HepG2 (cell line): ENCODE measurements at regions not wholly inside any gene's neighbourhood (a gene's known extent, or its start where the extent isn't known, plus 50 kb on each side); places are given as distances from the start of the nearest gene placed in this dataset.

Experiments
- ATAC-seq: fragments of 200-7000 bp; cut with Tn5 transposase; 3 replicates; pipeline ENCODE4 v1.9.1; 2020; ENCODE audit warnings: mild to moderate bottlenecking, moderate library complexity
- BruUV-seq: library from RNA; stranded (reverse); fragments of 400-500 nt; replicated peaks from 2 replicates; lab custom pipeline; 2021; lab: Mats Ljungman, UMichigan
- CTCF ChIA-PET: fragments of 300-600 bp; formaldehyde crosslinking; extraction: SDS; loops from one replicate; lab custom pipeline; 2021; ENCODE audit warnings: low total read pairs, inconsistent platforms, low intra/inter-chr PET ratio; lab: Yijun Ruan, JAX
- POLR2A ChIA-PET: fragments of 350-600 bp; sonication (Branson Sonifier 250); formaldehyde crosslinking; loops from one replicate; lab custom pipeline; 2020; ENCODE audit warnings: antibody characterized with exemption, inconsistent platforms; lab: Yijun Ruan, JAX
- DNase-seq: peaks from one replicate; pipeline ENCODE4 v3.0.0-alpha.2; 2015; ENCODE audit warnings: low spot score
- FAIRE-seq: peaks from 3 replicates; lab custom pipeline; 2011; peaks lifted over from hg19 to GRCh38; lab: Jason Lieb, UNC
- H2AFZ ChIP-seq: one replicate; pipeline ENCODE4 v1.6.1; 2011; ENCODE audit warnings: low read length, inconsistent platforms
- H3K27ac ChIP-seq: fragments of 300-600 bp; 3 replicates; pipeline ENCODE4 v1.8.0; 2011; ENCODE audit warnings: mixed run types, mild to moderate bottlenecking, mixed read lengths, low read length, inconsistent platforms; ENCODE audit not compliant: insufficient read depth; ENCODE audit errors: extremely low read length
- H3K27me3 ChIP-seq, 2 experiments: fragments of 200-600 bp in 1 of 2; 2 replicates in 1 of 2; 3 replicates in 1 of 2; pipeline versions ENCODE4 v1.6.0 to v1.8.0; 2011; ENCODE audit warnings: low read length in 2 of 2, mild to moderate bottlenecking in 2 of 2, moderate library complexity in 2 of 2, inconsistent platforms in 1 of 2; ENCODE audit not compliant: insufficient read depth in 2 of 2, control insufficient read depth in 1 of 2
- H3K36me3 ChIP-seq, 2 experiments: fragments of 200-600 bp in 1 of 2; replicated peaks in 1 of 2; 2 replicates in 1 of 2; 3 replicates in 1 of 2; pipeline versions ENCODE4 v1.5.1 to v1.8.0; 2011; ENCODE audit warnings: low read length in 2 of 2, inconsistent platforms in 1 of 2; ENCODE audit not compliant: insufficient read depth in 2 of 2, control insufficient read depth in 1 of 2
- H3K4me1 ChIP-seq: 2 replicates; pipeline ENCODE4 v1.5.1; 2012; ENCODE audit warnings: low read length, inconsistent platforms; ENCODE audit not compliant: insufficient read depth
- H3K4me2 ChIP-seq: 2 replicates; pipeline ENCODE4 v1.6.0; 2011; ENCODE audit warnings: low read depth, low read length, inconsistent platforms
- H3K4me3 ChIP-seq, 3 experiments: fragments of 200-600 bp in 1 of 3; sonication (generic), shearing (Covaris generic) in 1 of 3; replicated peaks in 1 of 3; 2 replicates each; pipeline ENCODE4 v1.5.1; 2011 to 2016; ENCODE audit warnings: low read length in 3 of 3, inconsistent platforms in 2 of 3, low read depth in 2 of 3, mild to moderate bottlenecking in 2 of 3, control low read depth in 1 of 3, mixed read lengths in 1 of 3; ENCODE audit not compliant: insufficient read depth in 1 of 3
- H3K79me2 ChIP-seq: one replicate; pipeline ENCODE4 v1.6.1; 2011; ENCODE audit warnings: low read length, inconsistent platforms; ENCODE audit not compliant: insufficient read depth
- H3K9ac ChIP-seq: 2 replicates; pipeline ENCODE4 v1.6.0; 2011; ENCODE audit warnings: mild to moderate bottlenecking, low read depth, low read length, inconsistent platforms; ENCODE audit not compliant: insufficient read depth
- H3K9me3 ChIP-seq: 2 replicates; pipeline ENCODE4 v1.5.1; 2012; ENCODE audit warnings: mild to moderate bottlenecking, low read length
- H4K20me1 ChIP-seq: 2 replicates; pipeline ENCODE4 v1.6.0; 2011; ENCODE audit warnings: inconsistent platforms, mild to moderate bottlenecking, low read length, moderate library complexity; ENCODE audit not compliant: insufficient read depth
- DMAP1 ChIP-seq: IDR thresholded peaks from 2 replicates; pipeline ENCODE4 v1.6.1; 2016
- MEF2D ChIP-seq: sonication (generic); formaldehyde crosslinking; IDR thresholded peaks from 2 replicates; pipeline ENCODE4 v1.5.1; 2020; ENCODE audit warnings: mild to moderate bottlenecking, missing genetic modification reagents
- NCOA1 ChIP-seq: sonication (generic); formaldehyde crosslinking; IDR thresholded peaks from 2 replicates; pipeline ENCODE4 v1.9.0; 2021; ENCODE audit warnings: missing genetic modification reagents
- NFIB ChIP-seq: sonication (generic); formaldehyde crosslinking; IDR thresholded peaks from 2 replicates; pipeline ENCODE4 v1.9.0; 2021; ENCODE audit warnings: missing genetic modification reagents, mild to moderate bottlenecking, borderline replicate concordance
- SKI ChIP-seq: fragments of 450-650 bp; IDR thresholded peaks from one replicate; pipeline ENCODE4 v1.6.1; 2018; ENCODE audit warnings: mild to moderate bottlenecking; ENCODE audit not compliant: partially characterized antibody
- ZHX2 ChIP-seq, 2 experiments: sonication (generic) in 1 of 2; formaldehyde crosslinking in 1 of 2; IDR thresholded peaks; 2 replicates each; pipeline versions ENCODE4 v1.6.1 to v1.9.0; 2014 to 2022; ENCODE audit warnings: antibody characterized with exemption in 1 of 2, borderline replicate concordance in 1 of 2, inconsistent platforms in 1 of 2, low read depth in 1 of 2, missing genetic modification reagents in 1 of 2
- ZNF615 ChIP-seq: sonication (generic); formaldehyde crosslinking; IDR thresholded peaks from 2 replicates; pipeline ENCODE4 v1.5.0; 2020; ENCODE audit warnings: mild to moderate bottlenecking, missing genetic modification reagents, borderline replicate concordance
- WGBS: methylation state at CpG from one replicate; pipeline ENCODE4 v1.1.6; 2017; ENCODE audit warnings: low lambda C conversion rate; 5-methylcytosine and 5-hydroxymethylcytosine counted together
- in situ Hi-C: cut with HindIII; loops from 2 replicates; pipeline ENCODE4 v1.10.0; 2017; ENCODE audit warnings: low pct_unique_long_range_greater_than_20kb; ENCODE audit not compliant: extremely low pct_ligation_motif_present
- intact Hi-C: fragments of 100-400 bp; cut with micrococcal nuclease; formaldehyde crosslinking; loops from one replicate; pipeline ENCODE4 v1.10.0; 2022; ENCODE audit not compliant: unreplicated experiment

GRCh38 chr5:87945286-87945650, 323.4 kb downstream of the TMEM161B start:
- Histone ChIP-seq H3K9me3 (no peaks in the 10 kb centered on the region), H3K27ac (no peak overlapping the region), H3K36me3 (no peaks in the 10 kb centered on the region), H3K9ac (no peak overlapping the region), H3K79me2 (no peaks in the 10 kb centered on the region), H3K4me3 (no peak overlapping the region), H3K4me2 (no peak overlapping the region), H2AFZ (no peak overlapping the region), H3K4me1 (no peaks in the 10 kb centered on the region), H4K20me1 (no peaks in the 10 kb centered on the region), H3K27me3 (no peaks in the 10 kb centered on the region)
- POLR2A ChIA-PET: no interaction called here
- DNase-seq (no peak), ATAC-seq (no peak), FAIRE-seq (no peak)
- 9% methylated on average over 2 of the region's 2 CpGs for WGBS
- intact Hi-C loops (no loop called here), in situ Hi-C loops (no loop called here)
- no TSS peak for BruUV-seq
- CTCF ChIA-PET: no interaction called here
- TF ChIP-seq MEF2D (CRISPR knock-in tag) (no peak), ZHX2 (IDR thresholded peaks at IDR 0.05; ENCODE audit: low read depth) (no peak), ZHX2 (CRISPR knock-in tag; IDR thresholded peaks at IDR 0.05; ENCODE audit: borderline replicate concordance) (no peak), DMAP1 (CRISPR knock-in tag) (no peak), NFIB (CRISPR knock-in tag) (no peak), NCOA1 (CRISPR knock-in tag) (no peak), ZNF615 (CRISPR knock-in tag) (no peak), SKI (no peak)
